SK-N-SH (cell line): ENCODE measurements at regions not wholly inside any gene's neighbourhood (a gene's known extent, or its start where the extent isn't known, plus 50 kb on each side); places are given as distances from the start of the nearest gene placed in this dataset.

ENCODE experiments used
- ELF1 ChIP-seq: IDR thresholded peaks from 2 replicates; pipeline ENCODE4 v1.4.0; 2012
- EZH2phosphoT487 ChIP-seq: fragments of 200-600 bp; sonication (generic); IDR thresholded peaks from 2 replicates; pipeline ENCODE4 v1.6.1; 2017; ENCODE audit warnings: low read depth, mixed run types, mild to moderate bottlenecking, antibody characterized with exemption, moderate library complexity, borderline replicate concordance
- FOXJ3 ChIP-seq: sonication (generic); formaldehyde crosslinking; IDR thresholded peaks from 2 replicates; pipeline ENCODE4 v1.5.1; 2020; ENCODE audit warnings: mild to moderate bottlenecking, missing genetic modification reagents
- GABPA ChIP-seq: IDR thresholded peaks from 2 replicates; pipeline ENCODE4 v1.4.0; 2012; ENCODE audit warnings: low read depth, mild to moderate bottlenecking
- MXI1 ChIP-seq: IDR thresholded peaks from 2 replicates; pipeline ENCODE4 v1.6.1; 2012; ENCODE audit warnings: mild to moderate bottlenecking, low read depth, low read length, improper control_type of control experiment
- RFX5 ChIP-seq: IDR thresholded peaks from 2 replicates; pipeline ENCODE4 v1.6.1; 2012; ENCODE audit warnings: mild to moderate bottlenecking, improper control_type of control experiment, low read length
- SIN3A ChIP-seq: IDR thresholded peaks from 2 replicates; pipeline ENCODE4 v1.6.1; 2012; ENCODE audit warnings: low read depth, mild to moderate bottlenecking, low read length, moderate library complexity, borderline replicate concordance
- TAF1 ChIP-seq: IDR thresholded peaks from 2 replicates; pipeline ENCODE4 v1.6.1; 2012; ENCODE audit warnings: low read depth, mild to moderate bottlenecking, low read length, moderate library complexity, borderline replicate concordance
- TEAD4 ChIP-seq: IDR thresholded peaks from 2 replicates; pipeline ENCODE4 v1.4.0; 2012; ENCODE audit warnings: mild to moderate bottlenecking, borderline replicate concordance; ENCODE audit not compliant: insufficient read depth
- TF ChIP-seq, protein P1 (sequence below): fragments of 200-600 bp; sonication (generic); IDR thresholded peaks from 2 replicates; pipeline ENCODE4 v1.6.1; 2017; ENCODE audit warnings: antibody characterized with exemption, mild to moderate bottlenecking, moderate library complexity
- TF ChIP-seq, protein P2 (sequence below): IDR thresholded peaks from 2 replicates; pipeline ENCODE4 v1.4.0; 2012; ENCODE audit warnings: low read depth
- TF ChIP-seq, protein P3 (sequence below): fragments of 150-350 bp; IDR thresholded peaks from 2 replicates; pipeline ENCODE4 v1.6.1; 2017; ENCODE audit warnings: antibody characterized with exemption, low read length, low read depth, borderline replicate concordance

DNA sequence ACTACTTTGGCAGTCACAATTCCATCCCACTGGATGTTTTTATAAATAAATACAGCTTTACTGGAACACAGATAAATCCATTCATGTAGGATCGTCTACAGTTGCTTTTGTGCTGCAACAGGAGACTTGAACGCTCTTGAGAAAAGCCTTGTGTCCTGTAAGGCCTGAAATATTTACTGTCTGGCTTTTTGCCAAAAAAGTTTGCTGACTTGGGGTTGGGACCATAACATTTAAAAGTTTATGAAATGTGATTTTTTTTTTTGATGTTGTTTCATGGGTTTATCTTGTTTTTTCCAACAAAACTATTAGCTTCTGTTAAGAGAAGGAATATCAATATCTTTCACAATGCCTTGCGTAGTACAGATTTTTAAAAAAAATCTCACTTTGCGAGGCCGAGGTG, 71.1 kb upstream of the MINDY3 start:
- TF ChIP-seq, protein P1, sequence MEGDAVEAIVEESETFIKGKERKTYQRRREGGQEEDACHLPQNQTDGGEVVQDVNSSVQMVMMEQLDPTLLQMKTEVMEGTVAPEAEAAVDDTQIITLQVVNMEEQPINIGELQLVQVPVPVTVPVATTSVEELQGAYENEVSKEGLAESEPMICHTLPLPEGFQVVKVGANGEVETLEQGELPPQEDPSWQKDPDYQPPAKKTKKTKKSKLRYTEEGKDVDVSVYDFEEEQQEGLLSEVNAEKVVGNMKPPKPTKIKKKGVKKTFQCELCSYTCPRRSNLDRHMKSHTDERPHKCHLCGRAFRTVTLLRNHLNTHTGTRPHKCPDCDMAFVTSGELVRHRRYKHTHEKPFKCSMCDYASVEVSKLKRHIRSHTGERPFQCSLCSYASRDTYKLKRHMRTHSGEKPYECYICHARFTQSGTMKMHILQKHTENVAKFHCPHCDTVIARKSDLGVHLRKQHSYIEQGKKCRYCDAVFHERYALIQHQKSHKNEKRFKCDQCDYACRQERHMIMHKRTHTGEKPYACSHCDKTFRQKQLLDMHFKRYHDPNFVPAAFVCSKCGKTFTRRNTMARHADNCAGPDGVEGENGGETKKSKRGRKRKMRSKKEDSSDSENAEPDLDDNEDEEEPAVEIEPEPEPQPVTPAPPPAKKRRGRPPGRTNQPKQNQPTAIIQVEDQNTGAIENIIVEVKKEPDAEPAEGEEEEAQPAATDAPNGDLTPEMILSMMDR, result no peak
- TF ChIP-seq MXI1 (no peak), GABPA (no peak), ELF1 (no peak), EZH2phosphoT487 (no peak), TEAD4 (no peak), SIN3A (no peak), RFX5 (no peak), FOXJ3 (CRISPR knock-in tag) (no peak), TAF1 (no peak)
- TF ChIP-seq, protein P2, sequence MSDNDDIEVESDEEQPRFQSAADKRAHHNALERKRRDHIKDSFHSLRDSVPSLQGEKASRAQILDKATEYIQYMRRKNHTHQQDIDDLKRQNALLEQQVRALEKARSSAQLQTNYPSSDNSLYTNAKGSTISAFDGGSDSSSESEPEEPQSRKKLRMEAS, result no peak
- TF ChIP-seq, protein P3, sequence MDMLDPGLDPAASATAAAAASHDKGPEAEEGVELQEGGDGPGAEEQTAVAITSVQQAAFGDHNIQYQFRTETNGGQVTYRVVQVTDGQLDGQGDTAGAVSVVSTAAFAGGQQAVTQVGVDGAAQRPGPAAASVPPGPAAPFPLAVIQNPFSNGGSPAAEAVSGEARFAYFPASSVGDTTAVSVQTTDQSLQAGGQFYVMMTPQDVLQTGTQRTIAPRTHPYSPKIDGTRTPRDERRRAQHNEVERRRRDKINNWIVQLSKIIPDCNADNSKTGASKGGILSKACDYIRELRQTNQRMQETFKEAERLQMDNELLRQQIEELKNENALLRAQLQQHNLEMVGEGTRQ, result no peak
